Umbilical cord (tissue), 1 donor: ENCODE measurements at regions not wholly inside any gene's neighbourhood (a gene's known extent, or its start where the extent isn't known, plus 50 kb on each side); places are given as distances from the start of the nearest gene placed in this dataset.
"Not testable (repeated sequence)": the region's sequence is repeated elsewhere in the genome, so short reads cannot be mapped to it uniquely, and the experiment has no call there.

Experiments
- DNase-seq: peaks from one replicate; pipeline ENCODE4 v3.0.0-alpha.2; 2015; ENCODE audit warnings: low spot score

DNA sequence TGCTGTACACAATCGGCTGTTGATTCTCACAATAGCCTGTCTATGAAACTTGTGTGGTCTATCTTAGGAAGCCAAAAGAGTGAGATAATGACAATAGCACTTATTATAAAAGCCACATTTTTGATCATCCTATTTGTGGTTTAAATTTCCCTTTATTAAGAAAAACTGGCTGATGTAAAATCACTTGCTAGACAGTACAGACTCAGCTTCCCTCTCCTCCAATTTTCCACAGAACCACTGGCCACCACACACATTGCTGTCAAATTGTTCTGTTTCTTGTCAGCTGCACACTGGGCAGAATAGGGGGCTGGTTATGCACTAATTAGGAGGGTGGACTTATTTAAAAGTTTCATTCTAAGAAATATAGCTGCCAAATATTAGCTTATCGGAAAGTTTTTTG is 425.9 kb downstream of the EPHA3 start:
- peak; percentile 43 for DNase-seq

DNA sequence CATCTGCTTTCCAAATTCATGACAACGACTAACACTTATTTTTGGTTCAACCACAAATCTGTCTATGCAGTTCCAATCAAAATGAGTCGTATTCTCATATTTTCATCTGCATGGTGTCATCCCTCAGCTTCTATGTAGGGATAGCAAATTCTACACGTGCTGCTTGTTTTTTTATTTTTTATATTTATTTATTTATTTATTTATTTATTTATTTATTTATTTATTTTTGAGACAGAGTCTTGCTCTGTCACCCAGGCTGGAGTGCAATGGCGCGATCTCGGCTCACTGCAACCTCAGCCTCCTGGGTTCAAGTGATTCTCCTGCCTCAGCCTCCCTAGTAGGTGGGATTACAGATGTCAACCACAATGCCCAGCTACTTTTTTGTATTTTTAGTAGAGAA is 447.2 kb downstream of the EPHA3 start:
- not testable (repeated sequence) for DNase-seq

DNA sequence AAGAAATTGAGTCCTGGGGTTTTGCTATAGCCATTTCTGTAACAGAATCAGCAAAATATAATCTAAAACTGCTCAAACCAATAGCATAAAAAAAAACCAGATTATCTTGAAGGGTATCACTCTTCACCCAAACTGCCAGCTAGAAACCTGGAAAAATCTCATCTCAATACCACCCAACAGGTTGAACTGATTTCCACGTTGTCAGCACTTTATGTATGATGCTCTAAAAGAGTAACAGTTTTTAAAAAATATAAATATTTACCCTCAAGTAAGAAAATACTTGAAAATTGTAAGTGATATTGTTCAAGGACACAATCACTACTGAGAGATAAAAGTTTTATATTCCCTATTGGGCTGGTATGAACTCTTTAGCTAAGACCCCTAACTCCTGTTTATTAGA is 451.3 kb downstream of the EPHA3 start:
- no peak for DNase-seq

DNA sequence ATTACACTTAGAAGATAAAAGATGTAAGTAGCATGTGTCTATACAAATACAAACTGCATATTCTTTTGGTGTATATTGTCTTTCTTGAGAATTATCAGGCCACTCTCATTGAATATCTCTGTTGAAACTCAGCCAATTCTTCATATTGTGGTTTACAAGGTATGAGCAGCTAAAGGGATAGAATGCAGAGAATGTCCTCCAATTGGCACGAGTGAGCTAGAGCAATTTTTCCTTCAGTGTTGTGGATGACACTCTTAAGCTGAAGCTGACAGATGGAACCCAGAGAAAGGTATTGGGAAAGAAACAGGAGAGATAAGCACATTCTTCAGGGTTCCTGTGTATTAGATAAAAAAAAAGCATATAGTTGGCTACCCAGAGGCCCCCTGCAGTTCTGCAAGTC is 453.1 kb downstream of the EPHA3 start:
- peak; percentile 78 for DNase-seq

DNA sequence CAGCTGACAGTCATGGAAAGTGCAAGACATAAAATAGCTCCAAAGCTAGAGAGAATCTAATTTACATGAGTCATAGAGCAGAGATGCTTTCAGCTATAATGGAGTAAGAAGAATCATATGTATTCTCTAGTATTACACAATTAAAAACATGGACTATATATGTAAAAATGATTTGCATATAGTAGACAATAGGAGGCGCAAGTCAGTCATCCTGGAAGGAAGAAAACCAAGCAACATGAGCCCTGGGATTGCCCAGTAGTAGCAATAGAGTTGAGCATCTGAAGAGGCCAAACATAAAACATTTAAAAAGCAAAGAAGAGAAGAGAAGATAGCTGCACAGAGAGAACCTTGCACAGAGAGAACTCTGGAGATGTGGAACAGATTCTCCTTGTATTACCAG is 455.0 kb downstream of the EPHA3 start:
- DNase-seq, result no peak

DNA sequence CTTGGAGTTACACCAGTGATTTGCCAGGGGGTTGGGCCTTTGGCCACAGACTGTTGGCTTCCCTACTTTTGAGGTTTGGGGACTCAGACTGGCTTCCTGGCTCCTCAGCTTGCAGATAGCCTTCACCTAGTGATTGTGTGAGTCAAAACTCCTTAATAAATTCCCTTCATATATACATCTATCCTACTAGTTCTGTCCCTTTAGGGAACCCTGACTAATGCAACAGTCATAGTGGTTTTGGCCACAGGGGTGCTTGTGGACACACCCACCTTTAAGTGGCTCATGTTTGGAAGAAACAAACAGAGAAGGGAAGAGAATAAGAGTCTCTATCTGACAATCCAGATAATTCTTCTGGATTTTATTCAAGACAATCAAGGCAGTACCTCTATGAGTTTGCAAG is 457.7 kb downstream of the EPHA3 start:
- no peak for DNase-seq

DNA sequence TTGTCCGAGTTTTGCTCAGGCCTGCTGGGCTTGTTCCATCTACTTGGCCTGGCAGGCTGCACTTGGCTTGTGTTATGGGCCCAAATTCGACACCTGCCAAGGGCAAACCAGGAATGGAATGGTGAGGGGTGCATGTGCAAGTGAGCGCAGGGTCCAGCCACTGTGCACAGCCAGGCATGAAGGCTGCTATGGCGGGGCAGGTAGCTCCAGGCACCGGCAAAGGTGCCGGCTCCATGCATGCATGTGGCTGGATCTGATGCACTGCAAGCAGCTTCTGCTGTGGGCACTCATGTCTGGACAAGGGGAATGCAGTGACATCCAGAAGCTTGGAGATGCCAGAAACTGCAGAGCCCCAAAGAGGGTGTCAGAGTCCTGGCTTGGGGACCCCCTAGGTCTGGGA is 463.0 kb downstream of the EPHA3 start:
- DNase-seq, result no peak

DNA sequence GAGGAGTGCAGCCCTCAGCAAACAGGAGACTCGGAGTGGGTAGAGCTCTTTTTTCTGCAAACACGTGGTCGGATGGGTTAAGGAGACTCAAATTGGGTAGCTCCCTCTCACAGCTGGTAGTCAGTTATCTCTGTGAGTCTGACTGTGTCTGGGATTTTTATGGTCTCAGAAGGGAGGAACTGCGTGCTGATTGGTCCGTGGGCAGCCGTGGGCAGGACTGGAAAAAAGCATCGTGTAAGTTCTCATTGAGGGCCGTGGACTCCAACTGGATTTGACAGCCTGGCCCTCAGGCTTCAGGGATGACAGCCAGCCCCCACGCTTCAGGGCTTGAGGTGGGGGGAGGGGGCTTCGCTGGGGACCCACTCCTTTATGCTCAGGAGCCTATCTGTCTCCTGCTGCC is 463.9 kb downstream of the EPHA3 start:
- no peak for DNase-seq

DNA sequence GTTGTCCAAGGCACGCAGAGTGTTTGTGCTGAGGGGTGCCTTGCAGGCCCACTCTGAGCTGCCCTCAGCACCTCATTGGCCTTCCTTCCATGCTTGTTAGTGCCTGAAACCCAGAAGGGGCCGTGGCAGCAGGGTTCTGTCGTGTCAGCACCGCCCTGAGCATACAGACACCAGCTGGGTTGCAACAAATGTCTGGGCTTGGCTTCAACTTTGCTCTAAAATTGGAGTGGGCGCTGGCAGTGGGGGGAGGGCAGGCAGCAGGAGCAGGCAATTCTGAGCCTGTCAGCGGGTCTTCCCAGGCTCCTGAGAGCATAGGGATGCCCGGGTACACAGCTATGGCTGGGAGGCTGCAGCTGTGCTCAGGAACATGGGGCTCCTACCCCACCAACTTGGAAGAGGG is 464.3 kb downstream of the EPHA3 start:
- DNase-seq, result no peak

DNA sequence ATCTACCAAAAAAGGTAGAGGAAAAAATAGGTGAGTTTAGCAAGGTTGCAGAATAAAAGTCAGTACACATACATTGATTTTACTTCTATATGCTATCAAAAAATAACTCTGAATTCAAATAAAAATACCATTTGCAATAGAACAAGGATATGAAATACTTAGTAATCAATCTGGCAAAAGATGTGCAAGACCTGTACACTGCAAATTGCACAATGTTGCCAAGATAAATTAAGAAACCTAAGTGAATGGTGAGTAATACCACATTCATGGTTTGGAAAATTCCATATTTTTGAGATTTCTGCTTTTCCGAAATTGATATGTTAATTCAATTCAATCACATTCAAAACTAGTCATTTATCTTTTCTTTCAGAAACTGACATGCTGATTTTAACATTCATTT is 464.8 kb downstream of the EPHA3 start:
- no peak for DNase-seq

DNA sequence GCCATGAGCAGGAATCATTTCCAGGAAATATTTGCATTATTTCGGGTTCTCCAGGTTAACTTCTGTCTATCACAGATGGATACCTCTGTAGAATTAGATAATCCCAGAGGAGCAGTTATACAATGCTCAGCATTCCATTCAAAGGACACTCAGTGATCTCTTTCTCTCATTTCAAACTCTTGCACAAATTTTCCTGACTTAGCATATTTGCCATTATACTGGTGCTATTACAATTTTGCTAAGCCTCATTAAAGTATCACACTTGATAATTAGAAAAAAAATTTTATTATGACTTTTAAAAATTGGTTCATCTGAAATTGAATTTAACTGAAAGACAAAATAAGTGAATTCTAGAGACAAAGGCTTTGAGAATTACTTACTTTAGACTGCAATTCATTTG is 469.0 kb downstream of the EPHA3 start:
- no peak for DNase-seq

DNA sequence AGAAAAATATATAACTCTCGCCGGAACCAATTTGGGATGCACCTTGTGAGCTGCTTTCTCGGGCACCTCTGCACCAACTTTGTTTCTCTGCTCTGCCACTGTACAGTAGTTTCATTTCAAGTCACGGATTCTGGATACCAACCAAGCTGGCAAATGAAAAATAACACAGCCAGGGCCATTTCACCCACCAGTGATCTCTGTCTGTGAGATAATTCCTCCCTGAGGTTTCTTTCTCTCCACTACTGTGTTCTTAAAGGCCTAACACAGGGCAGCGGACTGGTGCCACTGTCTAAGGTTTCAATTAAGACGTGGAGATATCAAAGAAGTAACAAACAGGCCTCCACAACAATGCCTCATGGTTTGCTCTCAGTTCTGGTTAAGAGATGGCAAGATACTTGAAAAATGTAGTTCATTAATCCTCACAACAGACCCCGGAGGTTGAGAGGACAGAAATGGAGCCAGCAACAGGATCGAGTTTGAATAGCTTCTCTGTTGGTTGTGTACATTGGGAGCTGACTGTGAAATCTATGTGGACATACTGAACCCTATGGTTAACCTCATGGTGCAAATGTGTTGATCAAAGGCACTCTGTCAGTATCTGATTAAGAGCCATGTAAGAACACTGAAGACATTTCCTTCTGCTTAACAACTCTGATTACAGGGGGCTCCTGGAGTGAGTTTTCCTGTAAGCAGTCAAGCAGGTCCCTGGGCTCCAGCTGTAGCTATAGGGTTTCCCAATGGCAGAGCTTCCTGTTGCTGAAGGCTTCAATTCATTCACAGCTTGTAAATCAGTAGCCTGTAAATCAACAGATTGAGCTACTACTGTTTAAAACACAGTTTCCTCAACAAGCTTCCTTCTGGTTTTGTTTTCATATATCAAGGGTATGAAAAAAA is 470.5 kb downstream of the EPHA3 start:
- no peak for DNase-seq

DNA sequence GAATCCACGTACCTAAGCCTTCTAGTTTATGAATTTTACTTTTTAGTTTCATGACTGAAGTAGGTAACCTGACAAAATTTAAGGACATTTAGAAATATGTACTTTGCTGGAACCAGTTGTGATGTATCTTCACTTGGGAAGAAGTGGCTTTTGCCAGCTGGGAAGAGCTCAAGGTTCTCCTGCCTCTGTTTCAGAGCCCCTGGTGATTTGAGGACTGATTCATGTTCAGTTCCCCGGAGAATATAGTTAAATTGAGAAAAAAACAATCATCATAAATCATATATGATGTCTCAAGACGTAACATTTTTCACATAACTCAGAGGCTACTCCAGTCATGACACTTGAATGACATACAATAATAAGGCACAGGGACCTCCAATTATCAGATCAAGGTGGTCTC is 473.4 kb downstream of the EPHA3 start:
- DNase-seq, result no peak

DNA sequence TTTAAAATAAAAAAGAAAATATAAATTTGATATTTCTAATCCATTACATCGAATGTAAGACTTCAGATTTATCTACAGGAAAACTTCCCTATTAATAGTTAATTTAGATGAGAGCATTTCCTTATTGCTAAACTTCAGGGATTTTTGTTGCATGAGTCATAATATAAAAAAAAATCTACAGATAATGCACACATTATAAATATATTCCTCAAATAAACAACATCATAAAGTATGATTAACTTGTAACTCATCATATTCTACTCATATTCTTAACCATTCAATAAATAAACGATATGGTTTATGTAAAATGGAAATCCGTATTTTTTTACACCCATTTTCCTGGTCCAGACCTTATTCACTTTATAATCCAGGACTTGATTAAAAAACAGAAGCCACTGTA is 477.0 kb downstream of the EPHA3 start:
- DNase-seq, result no peak

DNA sequence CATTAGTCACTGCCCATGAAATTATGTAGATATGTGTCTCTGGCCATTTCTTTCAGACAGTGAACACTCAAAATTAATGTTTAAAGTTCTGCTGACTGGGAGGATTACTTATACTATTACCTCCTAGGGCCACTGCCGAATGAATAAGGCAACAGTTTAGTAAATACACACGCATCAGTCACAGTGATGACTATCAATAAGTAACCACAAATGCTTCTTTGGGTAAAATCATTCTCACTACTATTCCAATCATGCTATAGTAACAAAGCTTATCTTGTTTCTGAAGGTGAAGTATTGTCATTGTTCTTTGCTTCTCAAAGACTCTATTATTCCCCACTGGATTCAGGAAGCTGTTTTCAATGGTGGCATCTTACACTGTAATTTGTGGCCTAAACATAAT is 478.8 kb downstream of the EPHA3 start:
- no peak for DNase-seq

DNA sequence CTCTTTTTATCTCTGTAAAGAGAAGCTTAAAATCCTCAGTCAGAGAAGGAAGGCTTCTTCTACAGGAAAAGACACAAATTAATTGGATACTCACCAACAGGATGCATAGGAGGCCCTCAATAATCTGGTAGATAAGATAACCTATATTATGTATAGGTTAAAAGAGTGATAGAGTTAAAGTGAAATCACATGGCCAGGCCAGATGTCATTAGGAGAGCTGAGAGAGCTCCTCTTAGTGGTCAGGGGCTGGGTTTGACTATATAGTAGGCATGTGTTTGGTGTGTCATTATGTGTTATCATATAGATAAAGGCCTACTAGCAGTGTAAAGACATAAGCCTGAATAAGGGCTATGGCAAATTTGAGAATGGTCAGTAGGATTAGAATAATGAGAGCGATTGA is 479.3 kb downstream of the EPHA3 start:
- DNase-seq, result no peak

DNA sequence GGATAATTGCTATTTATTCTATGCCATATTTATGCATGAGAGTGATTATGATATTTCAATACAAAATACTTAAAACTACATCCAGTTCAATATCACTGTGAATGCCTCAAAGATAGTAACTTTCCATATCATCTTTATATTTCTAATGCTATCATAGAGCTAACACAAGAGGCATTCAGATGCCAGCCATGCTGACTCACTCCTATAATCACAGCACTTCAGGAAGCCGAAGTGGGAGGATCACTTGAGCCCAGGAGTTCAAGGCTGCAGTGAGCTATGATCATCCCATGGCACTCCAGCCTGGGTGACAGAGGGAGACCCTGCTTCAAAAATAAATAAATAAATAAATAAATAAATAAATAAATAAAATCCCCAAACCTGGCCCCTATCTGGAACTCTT is 498.7 kb downstream of the EPHA3 start:
- peak; percentile 2 for DNase-seq

DNA sequence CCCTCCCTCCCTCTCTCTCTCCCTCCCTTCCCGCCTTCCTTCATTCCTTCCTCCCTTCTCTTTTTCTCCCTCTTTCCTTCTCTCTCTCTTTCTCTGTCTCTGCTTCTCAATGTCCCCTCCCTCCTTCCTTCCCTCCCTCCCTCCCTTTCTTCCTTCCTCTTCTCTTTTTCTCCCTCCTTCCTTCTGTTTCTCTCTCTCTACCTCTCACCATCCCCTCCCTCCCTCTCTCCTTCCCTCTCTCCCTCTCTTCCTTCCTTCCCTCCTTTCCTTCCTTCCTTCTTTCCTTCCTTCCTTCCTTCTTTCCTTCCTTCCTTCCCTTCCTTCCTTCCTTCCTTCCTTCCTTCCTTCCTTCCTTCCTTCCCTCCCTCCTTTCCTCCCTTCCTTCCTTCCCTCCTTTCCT is 504.6 kb downstream of the EPHA3 start:
- DNase-seq, result no peak

DNA sequence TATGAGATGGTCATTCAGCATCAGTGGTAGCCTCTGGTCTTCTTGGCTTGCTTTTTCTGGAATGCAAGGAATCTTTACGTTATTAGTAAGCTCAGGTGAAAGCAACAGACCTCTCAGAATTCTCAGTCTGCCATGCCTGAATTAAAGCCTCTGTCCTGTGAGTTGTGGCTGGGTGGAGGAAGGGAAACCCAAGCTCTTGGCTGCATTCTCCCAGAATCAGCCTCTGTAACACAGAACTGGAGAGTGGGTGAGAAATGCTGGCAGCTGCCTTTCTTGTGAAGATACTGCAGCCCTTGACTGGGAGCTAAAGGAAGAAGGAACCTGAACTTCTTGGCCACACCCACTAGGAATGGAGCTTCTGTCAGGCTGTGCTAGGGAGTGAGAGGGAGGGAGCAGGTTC is 505.8 kb downstream of the EPHA3 start:
- DNase-seq, result no peak

DNA sequence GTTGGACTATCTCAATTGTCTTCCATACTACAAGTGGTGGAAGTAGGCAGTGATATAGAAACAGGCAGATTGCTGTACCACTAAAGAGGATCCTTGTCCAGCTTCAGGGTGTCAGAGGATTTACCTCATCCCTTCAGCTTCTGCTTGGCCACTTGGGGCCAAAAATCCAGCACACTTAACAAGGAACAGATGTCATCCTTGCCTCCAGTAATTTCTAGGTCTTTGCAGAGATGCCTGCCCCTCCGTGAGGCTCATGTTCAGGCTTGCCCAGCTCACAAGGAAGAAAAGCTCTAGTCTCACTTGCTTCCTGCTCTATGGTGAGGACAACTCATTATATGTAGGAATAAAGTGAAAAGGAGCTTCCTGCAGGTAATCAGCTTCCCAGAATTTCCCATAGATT is 510.3 kb downstream of the EPHA3 start:
- peak; percentile 3 for DNase-seq

DNA sequence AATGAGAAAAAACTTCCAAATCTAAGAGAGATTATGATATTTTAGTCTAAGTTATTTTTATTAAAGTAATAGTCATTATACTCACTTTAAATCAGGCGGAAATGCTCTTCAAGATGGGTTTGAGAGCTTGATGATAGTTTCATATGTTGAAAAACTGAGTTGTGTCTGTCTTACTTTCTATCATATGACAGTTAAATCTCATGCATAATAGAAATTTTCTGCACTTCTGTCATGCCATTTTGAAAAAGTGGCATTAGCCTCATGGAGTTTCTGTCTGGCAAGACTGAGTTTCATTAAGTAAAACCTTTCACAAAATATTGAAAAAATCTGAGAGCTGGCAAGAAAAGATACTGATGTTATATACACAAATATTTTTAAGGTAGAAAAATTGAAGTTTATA is 511.8 kb downstream of the EPHA3 start:
- DNase-seq, result no peak

DNA sequence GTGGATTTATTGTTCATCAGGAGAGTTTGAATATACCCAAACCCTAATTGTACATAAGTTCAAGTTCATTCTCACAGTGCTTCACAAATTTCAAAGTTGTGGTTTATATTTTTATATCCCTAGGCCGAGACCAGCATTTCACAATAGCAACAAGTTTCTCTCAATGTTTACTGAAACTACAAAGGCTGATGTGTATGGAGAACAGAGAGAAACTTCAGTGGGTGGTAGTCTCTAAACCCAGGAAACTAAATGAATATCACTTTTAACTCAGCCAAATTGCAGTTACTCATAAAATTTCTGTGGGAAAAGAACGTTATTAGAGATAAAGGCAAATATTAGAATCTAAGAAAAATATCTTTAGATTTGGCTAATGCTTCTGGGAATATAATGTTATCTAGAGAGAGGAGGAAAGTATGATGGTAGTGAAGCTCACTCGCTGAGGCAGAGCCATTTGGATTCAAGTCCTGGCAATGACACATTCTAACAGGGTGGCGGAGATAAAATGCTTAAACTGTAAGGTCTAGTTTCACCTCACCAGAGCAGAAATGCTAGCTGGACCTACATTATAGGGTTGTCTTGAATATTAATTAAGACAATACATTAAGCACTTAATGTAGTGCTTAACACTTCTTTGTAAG is 514.8 kb downstream of the EPHA3 start:
- no peak for DNase-seq

DNA sequence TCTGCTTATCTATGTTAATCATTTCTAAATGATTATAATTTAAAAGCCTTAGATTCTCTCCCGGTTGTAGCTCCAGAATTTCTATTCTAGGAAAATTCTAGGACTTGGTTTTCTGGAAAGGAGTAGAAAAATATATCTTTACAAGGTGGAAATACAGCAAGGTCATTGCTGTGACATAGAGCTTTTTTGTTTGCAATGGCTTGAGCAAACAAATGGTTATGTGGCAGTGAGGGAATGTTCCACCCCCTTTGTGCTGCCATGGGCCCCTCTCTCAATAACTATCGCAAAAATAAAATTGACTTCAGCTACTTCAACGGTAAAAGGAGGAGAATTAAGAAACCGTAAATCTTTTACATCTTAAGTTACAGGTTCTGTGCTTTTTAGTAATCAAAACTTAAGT is 517.1 kb downstream of the EPHA3 start:
- no peak for DNase-seq

DNA sequence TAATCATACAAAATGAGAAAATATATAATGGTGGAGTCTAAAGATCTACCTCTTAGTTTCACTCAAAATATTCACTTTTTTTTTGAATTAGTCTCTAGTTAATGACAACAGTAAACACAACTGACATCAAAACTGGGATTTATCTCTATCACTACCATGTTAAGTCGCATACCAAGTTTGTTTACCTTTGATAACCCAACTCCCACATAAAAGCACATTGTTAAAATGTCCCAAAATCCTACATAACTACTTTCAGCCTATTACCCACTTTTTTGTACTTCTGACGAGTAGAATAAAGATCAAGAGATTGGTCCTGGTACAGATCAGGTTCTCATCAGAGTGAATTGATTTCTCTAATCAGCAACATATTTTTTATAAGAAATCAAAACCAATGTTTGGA is 518.5 kb downstream of the EPHA3 start:
- DNase-seq, result no peak
